HG03060 (cell line): ENCODE measurements at regions not wholly inside any gene's neighbourhood (a gene's known extent, or its start where the extent isn't known, plus 50 kb on each side); places are given as distances from the start of the nearest gene placed in this dataset.

Experiments used
- ATAC-seq: cut with Tn5 transposase; IDR thresholded peaks from one replicate; pipeline ENCODE4 v1.9.1; 2021; ENCODE audit warnings: low read depth, moderate number of reproducible peaks; ENCODE audit not compliant: unreplicated experiment

DNA sequence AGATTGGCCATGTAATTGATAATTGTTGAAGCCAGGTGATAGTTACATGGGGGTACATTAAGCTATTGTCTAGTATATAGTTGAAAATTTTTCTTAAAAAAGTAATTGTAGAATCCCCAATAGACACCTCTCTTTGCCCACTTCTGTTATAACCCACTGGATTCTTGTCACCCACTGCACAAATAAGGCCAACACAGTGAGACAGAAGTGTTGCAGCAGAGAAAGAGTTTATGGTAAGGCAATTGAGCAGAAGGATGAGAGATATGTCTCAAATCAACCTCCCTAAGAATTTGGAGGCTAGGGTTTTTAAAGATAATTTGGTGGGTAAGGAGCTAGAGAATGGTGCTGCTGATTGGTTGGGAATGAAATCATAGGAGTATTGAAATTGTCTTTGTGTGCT, 270.3 kb upstream of the TAC1 start:
- no peak for ATAC-seq

- ATAC-seq: no peak
Measured at GRCh38 chr7:97466071-97466470, 265.8 kb upstream of the TAC1 start.

DNA sequence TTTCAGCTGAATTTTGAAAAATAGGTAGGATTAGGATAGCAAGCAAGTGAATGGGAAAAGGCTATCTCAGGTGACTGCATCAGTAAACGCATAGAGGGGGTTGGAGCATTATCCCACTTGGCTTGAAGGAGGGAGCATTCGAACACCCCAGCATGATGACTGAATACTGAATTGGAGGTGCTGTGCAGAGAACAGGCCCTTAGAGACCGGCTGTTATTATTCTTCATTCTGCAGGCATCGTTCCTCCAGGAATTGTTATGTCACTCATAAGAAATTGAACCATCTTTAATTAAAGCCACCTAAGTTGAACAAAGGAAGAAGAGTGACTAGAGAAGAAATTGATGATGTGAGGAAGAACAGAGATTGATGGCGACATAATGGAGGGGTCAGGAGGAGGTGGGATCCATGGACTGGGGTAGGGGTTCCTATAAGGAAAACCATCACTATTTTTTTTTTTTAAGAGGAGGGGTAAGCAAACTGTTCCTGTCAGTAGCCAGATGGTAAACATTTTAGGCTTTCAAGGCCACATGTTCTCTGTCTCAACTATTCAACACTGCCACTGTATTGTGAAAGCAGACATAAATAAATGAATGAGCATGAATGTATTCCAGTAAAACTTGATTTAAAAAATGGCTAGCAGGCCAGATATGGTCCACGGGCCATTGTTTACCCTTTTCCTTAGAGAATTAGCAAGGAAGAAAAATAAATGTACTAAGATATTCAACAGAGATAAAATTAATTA, 264.7 kb upstream of the TAC1 start:
- no peak for ATAC-seq

DNA sequence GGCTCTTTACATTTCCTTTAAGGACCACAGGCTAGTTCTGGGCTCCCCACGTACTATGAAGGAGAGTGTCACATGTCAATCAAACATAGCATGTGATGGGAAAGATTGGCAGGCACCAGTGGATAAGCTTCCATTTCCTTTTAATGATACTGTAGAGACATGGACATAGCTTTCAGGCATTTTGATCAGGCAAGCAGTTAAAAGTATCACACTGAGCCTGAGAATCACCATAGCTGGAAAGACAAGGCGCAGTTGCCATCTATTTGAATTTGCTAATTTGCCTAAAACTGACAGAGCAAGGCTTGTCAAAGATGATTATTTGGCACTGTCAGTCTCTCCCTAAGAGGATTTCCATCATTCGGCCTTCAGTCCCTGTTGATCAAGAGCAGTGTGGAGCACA, 263.4 kb upstream of the TAC1 start:
- no peak for ATAC-seq

DNA sequence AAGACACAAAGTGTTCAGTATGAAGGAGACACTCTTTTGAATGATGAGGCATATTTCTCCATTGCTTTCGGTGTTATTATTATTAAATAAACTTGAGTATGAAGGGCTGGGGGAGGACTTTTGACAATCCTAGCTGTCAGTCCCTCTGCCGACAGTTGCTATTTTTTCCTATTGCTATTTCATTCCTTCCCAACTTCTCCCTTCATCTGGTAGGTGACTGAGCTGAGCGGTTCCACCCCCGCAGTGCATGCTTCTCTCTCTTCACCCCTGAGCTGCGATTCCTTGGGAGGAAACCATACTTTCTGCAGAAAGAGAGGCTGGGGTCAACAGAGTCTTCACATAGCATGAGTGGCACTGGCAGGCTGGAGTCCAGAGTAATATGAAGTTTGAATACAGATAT, 261.2 kb upstream of the TAC1 start:
- no peak for ATAC-seq

GRCh38 chr7:97471491-97471890, 260.4 kb upstream of the TAC1 start:
- no peak for ATAC-seq

GRCh38 chr7:97479740-97480290, 252.1 kb upstream of the TAC1 start:
- no peak for ATAC-seq

DNA sequence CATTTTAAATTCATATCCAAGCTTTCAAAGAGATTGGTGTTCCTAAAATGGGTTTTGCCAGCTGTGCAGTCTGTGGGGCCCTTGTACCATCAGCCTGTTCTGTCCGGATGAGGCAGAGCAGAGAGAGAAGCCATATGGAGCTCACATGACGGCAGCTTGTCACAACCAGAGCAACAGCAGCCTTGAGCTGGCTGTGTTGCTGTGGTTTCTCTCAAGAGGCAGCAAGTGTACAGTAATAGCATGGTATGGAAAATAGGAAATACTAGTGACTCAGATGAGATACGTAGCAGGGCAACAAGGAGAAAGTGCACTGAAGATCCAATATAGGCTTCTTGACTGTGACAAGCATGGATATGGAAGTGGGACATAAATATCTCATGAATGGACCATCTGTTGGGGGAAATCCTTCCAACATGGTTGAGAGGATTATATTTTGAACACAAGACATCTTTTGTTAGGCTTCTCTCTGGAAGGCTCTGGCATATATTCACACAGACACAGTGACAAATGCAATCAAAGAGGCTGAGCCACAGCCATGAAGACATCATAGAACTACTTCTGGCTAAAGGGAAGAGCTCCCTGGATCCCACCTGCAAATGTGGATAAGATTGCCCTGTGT, 251.0 kb upstream of the TAC1 start:
- ATAC-seq: no peak

DNA sequence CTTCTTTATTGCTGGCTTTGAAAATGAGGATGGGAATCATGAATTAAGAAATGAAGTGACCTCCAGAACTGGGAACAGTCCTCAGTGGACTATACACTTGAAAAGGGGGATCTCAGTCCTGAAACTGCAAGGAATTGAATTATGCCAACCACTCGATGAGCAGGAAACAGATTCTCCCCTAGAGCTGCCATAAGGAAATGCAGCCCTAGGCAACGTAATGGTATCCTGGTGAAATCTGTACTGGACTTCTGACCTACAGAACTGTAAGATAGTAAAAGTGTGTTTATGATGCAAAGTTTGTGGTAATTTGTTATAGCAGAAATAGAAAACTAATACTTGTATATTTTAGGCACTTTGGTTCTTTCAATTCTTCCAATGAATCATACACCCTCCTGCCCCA, 236.4 kb upstream of the TAC1 start:
- no peak for ATAC-seq

DNA sequence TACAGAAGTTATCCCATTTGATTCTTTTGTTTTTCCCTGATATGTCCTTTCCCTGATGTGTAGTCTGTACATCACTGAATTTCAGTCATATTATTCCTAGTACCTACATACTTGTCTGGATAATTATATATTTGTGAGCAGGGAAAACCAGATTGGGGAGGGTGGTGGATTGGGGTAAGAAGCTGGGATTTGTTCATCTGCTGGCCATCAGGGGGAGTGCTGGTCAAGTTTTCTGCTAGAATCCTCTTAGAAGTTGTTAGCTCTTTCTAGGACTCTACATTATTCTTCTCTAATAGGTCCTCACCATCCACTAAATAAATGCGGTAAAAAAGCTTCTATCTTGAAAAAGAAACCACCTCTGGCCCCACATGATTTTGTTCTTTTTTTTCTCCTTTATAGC, 232.7 kb upstream of the TAC1 start:
- ATAC-seq: no peak

DNA sequence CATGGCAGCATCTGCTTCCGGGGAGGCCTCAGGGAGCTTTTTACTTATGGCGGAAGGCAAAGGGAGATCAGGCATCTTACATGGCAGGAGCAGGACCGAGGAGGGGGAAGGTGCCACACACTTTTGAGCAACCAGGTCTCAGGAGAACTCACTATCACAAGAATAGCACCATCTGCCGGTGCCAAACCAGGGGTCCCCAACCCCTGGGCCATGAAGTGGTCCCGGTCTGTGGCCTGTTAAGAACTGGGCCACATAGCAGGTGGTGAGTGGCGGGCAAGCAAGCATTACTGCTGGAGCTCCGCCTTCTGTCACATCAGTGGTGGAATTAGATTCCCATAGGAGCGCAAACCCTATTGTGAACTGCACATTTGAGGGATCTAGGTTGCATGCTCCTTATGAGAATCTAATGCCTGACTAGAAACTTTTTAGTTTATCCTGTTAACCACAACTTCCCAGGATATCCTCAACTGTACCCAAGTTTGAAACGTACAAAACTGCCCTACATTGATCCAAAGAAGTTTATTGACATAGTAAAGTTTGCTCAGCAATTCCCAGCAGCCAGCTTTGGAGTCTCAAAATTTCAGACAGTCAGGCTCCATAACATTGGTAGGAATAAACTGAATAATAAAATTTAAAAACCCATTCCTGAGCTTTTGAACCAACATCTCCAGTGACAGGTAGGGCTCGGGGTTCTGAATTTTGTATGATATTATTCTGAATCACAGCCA, 228.4 kb upstream of the TAC1 start:
- ATAC-seq: no peak

DNA sequence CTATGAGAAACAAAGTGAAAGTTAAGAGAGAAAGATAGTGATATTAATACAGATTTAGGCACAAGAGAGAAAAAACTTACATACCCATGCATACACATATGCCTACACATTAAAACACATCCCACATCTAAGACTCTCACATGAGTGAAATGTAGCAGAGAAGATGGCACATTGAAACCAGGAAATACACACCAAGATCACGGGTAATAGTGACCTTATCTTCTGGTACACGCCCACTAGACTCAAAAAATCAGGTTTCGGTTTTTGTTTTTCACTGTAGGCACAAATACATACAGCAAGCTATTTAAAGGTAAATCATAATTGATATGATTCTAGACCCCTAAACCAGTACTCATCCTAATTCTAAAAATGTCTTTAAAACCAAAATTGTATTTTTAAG, 225.2 kb upstream of the TAC1 start:
- no peak for ATAC-seq

- ATAC-seq: no peak
Measured at GRCh38 chr7:97512441-97513207, 219.3 kb upstream of the TAC1 start.

DNA sequence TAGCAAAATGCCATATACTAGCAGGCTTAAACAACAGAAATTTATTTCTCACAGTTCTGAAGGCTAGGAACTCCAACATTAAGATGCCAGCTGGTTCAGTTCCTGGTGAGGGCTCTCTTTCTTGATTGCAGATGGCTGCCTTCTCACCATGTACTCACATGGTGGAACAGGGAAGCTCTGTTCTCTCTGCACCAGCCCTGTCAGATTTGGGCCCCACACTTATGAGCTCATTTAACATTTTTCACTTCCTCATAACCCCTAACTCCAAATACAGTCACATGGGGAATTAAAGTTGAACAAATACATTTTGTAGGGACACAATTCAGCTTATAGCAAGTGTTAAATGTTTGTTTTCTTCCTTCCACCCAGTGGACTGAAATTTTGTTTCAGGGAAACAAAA, 218.6 kb upstream of the TAC1 start:
- peak; percentile 72 for ATAC-seq

DNA sequence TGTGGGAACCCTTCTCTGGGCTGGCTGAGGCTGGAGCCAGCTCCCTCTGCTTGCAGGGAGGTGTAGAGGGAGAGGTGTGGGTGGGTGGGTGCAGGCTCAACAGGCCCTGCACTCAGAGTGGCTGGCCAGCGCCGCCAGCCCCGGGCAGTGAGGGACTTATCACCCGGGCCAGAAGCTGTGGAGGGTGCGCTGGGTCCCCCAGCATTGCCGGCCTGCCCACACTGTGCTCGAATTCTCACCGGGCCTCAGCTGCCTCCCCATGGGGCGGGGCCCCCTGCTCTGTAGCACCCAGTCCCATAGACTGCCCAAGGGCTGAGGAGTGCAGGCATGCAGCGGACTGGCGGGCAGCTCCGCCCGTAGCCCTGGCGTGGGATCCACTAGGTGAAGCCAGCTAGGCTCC, 190.7 kb upstream of the TAC1 start:
- no peak for ATAC-seq

DNA sequence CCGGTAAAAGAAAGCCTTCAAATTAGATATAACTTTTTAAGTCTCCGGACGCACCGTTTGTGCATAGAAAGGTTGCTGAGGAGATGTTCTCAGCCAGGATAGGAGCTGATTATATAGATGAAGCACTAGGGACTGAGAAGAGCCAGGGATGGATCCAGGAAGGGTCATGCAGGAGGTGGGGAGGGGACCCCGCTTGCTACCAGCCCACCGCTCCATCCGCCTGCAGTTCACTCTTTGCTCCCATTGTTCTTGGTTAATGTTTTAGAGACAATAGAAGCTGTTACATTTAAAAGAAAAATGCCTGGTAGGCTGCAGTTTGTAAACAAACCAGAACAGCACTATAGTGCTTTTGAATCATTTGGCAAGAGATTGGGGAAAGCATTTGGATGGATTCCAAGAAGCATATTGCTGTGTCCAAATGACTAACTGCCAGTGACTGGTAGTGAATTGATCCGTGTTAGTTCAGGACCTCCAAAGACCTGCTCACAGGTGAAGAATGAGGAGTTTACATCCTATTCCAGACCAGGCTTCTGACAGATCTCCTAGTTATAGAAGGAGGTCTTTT, 175.9 kb upstream of the TAC1 start:
- ATAC-seq: no peak

- ATAC-seq: no peak
Measured at GRCh38 chr7:97565665-97566064, 166.2 kb upstream of the TAC1 start.

GRCh38 chr7:97573065-97573464, 158.8 kb upstream of the TAC1 start:
- ATAC-seq: no peak

GRCh38 chr7:97576043-97576442, 155.8 kb upstream of the TAC1 start:
- ATAC-seq: no peak

DNA sequence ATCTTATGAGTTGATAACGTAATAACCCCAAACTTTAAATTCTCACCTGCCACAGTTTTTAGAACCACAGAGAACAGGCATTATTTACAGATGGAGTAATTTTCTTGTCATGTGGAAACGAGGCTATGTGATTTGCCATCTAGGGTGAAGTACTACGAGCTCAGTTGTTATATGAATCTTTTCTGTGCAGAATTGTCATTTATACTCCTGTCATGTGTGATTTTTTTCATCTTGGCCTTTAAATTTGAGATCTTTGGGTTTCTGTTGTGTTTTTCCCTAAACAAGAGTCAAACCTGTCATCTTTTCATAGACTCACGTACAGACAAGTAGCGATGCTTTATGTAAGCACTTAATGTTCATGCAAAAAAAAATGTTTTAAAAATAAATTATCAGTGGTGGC, 153.7 kb upstream of the TAC1 start:
- ATAC-seq: no peak

DNA sequence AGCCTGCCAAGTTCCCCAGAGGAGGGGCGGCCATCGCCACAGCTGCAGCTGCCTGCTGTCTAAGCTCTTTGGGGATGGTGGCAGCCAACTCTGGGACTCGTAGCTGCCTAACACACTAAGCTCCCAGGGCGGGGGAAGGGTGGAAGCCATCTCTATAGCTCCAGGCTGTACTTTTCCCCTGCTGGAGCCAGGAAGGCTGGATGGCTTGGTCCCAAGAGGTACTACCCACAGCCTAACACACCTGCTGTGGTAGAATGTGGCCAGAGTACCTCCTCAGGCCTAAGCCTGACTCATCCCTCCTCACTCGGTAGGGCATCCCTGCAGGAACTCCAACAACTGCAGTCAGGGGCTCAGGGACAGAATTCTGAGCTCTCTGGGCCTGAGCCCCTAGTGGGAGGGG, 151.7 kb upstream of the TAC1 start:
- no peak for ATAC-seq
